ENCODE measurements at regions not wholly inside any gene's neighbourhood (a gene's known extent, or its start where the extent isn't known, plus 50 kb on each side); places are given as distances from the start of the nearest gene placed in this dataset.
A peak's percentile ranks its signal among the peaks of the same experiment; 100 is the strongest.

DNA sequence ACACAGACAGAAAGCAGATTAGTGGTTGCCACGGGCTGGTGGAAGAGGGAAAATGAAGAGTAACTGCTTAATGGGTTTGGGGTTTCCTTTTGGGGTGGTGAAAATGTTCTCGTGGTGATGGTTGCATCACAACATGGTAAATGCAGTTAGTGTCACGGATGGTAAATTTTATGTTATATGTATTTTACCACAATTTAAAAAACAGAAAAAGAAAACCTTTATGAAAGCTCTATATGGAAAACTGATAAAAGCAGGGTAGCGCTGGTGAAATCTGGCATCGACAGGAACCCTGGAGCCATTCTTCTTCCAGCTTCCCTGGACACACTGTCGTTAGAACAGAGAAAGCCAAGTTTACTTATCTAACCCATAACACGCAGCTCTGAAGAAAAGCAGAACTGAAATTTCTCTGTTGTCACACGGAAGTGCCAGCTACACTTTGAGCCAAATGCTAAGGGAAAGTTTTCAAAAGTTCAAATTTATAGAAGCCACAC is 287.7 kb upstream of the NR2F2 start:
- no peak for DNase-seq (ENCODE audit: insufficient read length, low spot score)
- peak; percentile 48 for FAIRE-seq
- TF ChIP-seq TAF1 (IDR thresholded peaks at IDR 0.05; ENCODE audit: low read depth, low read length): 0 out of 2 replicates have a peak, but pooled peaks have one; percentile 58
- TF ChIP-seq SPI1 (IDR thresholded peaks at IDR 0.05; ENCODE audit: low read depth, low read length): peak; percentile 100
- TF ChIP-seq POLR2A (IDR thresholded peaks at IDR 0.05; ENCODE audit: low read depth, low read length): peak; percentile 48; the same call in 1 of the 2 replicates
- peak; percentile 58; the same call in 1 of the 2 replicates for TF ChIP-seq POLR2AphosphoS5 (IDR thresholded peaks at IDR 0.05; ENCODE audit: low read depth, low read length)
- 0 out of 2 replicates have a peak, but pooled peaks have one; percentile 21 for TF ChIP-seq POU2F2 (IDR thresholded peaks at IDR 0.05; ENCODE audit: low read depth, low read length)
- no peak for TF ChIP-seq PAX5 (IDR thresholded peaks at IDR 0.05; ENCODE audit: insufficient read depth, low read length, severe bottlenecking)

DNA sequence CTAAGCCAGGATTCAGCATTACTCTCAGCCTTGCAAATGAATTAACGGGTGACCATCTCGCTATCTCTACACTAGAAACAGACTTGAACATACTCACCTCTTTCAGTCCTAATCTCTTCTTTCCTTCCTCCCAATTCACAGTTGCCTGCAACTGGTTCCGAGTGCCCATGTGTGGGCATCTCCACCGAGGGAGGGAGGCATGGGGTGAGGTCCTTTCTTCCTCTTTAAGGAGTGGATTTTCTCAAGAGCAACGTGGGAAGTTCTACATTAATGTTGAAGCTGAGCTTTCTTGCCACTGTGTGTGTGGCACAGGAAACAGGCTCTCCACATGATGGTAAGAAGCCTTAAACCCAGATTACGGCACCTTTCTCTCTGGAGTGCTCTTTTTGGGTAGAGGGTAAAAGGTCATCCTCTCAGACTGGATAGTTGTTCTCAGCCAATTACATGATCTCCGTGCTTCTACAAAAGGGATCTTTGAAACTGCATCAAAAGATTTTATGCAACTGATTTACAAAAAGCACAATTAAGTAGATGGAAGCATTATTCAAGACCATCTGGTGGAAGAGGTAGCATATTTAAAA is 286.8 kb upstream of the NR2F2 start:
- TF ChIP-seq PAX5 (IDR thresholded peaks at IDR 0.05; ENCODE audit: insufficient read depth, low read length, severe bottlenecking) (no peak), POLR2AphosphoS5 (IDR thresholded peaks at IDR 0.05; ENCODE audit: low read depth, low read length) (no peak), POLR2A (IDR thresholded peaks at IDR 0.05; ENCODE audit: low read depth, low read length) (no peak), SPI1 (IDR thresholded peaks at IDR 0.05; ENCODE audit: low read depth, low read length) (no peak), TAF1 (IDR thresholded peaks at IDR 0.05; ENCODE audit: low read depth, low read length) (no peak), POU2F2 (IDR thresholded peaks at IDR 0.05; ENCODE audit: low read depth, low read length) (no peak)
- DNase-seq (ENCODE audit: insufficient read length, low spot score) (no peak), FAIRE-seq (no peak)

DNA sequence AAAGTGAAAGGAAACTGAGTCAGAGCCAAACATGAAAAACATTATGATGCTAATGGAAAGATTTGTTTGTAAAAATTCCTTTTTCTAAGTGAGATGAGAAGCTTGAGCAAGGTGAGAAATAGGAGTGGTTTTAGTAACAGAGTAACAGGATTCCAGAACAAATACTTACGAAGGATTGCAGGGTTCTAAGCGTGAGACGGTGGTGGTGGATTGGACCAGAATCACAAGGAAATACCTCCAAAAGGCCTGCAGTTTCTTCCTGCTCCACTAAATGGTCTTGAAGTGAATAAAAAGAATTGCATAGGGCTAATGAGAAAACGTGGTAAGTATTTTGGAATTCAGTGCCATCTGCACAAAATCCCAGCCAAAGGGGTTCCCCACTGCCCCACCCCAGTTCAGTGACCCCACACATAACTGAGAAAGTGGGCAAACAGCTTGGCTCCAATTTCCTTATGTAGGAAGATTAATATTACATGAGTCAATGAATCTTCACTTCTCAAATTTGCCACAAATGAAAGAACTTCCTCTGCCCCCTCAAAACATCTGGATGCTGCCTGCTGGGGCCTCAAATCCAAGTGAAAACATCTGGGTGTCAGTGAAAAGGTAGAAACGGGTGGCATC is 283.8 kb upstream of the NR2F2 start:
- FAIRE-seq: no peak

GRCh38 chr15:96047255-96047931 is 283.1 kb upstream of the NR2F2 start:
- no peak for TF ChIP-seq TAF1 (IDR thresholded peaks at IDR 0.05; ENCODE audit: low read depth, low read length)
- peak; percentile 64 for TF ChIP-seq POU2F2 (IDR thresholded peaks at IDR 0.05; ENCODE audit: low read depth, low read length)
- DNase-seq (ENCODE audit: insufficient read length, low spot score): no peak
- FAIRE-seq: peak; percentile 74

More for the DNA sequence above, 283.8 kb upstream of the NR2F2 start:
- no peak for DNase-seq (ENCODE audit: insufficient read length, low spot score)
- peak; percentile 27; the same call in 1 of the 2 replicates for TF ChIP-seq SPI1 (IDR thresholded peaks at IDR 0.05; ENCODE audit: low read depth, low read length)
- TF ChIP-seq POLR2AphosphoS5 (IDR thresholded peaks at IDR 0.05; ENCODE audit: low read depth, low read length): no peak
- TF ChIP-seq POLR2A (IDR thresholded peaks at IDR 0.05; ENCODE audit: low read depth, low read length): no peak

DNA sequence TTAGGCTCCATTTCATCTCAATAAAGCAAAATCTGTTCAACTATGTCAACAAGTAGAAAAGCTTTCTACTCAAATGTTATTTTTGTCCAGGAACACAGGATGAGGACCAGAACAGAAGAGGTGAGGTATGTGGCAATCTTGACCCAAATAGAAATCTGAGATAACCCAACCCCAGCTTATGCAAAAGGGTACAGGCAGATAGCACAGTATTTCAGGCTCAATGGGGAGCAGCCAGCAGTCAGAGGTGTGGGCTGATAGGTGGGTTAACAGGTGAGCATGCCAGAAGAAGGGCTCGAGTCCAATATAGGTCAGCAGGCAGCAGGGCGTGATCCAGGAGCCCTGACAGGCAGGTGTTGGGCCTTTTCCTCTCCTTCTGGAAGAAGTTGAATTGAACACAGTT is 281.2 kb upstream of the NR2F2 start:
- DNase-seq (ENCODE audit: insufficient read length, low spot score): no peak
- no peak for TF ChIP-seq SPI1 (IDR thresholded peaks at IDR 0.05; ENCODE audit: low read depth, low read length)
- TF ChIP-seq TAF1 (IDR thresholded peaks at IDR 0.05; ENCODE audit: low read depth, low read length): no peak
- no peak for TF ChIP-seq PAX5 (IDR thresholded peaks at IDR 0.05; ENCODE audit: insufficient read depth, low read length, severe bottlenecking)
- TF ChIP-seq POLR2AphosphoS5 (IDR thresholded peaks at IDR 0.05; ENCODE audit: low read depth, low read length): no peak
- TF ChIP-seq POU2F2 (IDR thresholded peaks at IDR 0.05; ENCODE audit: low read depth, low read length): no peak
- no peak for TF ChIP-seq POLR2A (IDR thresholded peaks at IDR 0.05; ENCODE audit: low read depth, low read length)
- FAIRE-seq: no peak

- FAIRE-seq (no peak), DNase-seq (ENCODE audit: insufficient read length, low spot score) (no peak)
- TF ChIP-seq POU2F2 (IDR thresholded peaks at IDR 0.05; ENCODE audit: low read depth, low read length) (no peak), TAF1 (IDR thresholded peaks at IDR 0.05; ENCODE audit: low read depth, low read length) (no peak), POLR2AphosphoS5 (IDR thresholded peaks at IDR 0.05; ENCODE audit: low read depth, low read length) (no peak), POLR2A (IDR thresholded peaks at IDR 0.05; ENCODE audit: low read depth, low read length) (no peak), PAX5 (IDR thresholded peaks at IDR 0.05; ENCODE audit: insufficient read depth, low read length, severe bottlenecking) (no peak), SPI1 (IDR thresholded peaks at IDR 0.05; ENCODE audit: low read depth, low read length) (no peak)
Measured at GRCh38 chr15:96049766-96050165, 280.7 kb upstream of the NR2F2 start.

- peak; percentile 47 for FAIRE-seq
- TF ChIP-seq SPI1 (IDR thresholded peaks at IDR 0.05; ENCODE audit: low read depth, low read length) (no peak), PAX5 (IDR thresholded peaks at IDR 0.05; ENCODE audit: insufficient read depth, low read length, severe bottlenecking) (no peak), TAF1 (IDR thresholded peaks at IDR 0.05; ENCODE audit: low read depth, low read length) (no peak), POU2F2 (IDR thresholded peaks at IDR 0.05; ENCODE audit: low read depth, low read length) (no peak), POLR2A (IDR thresholded peaks at IDR 0.05; ENCODE audit: low read depth, low read length) (no peak), POLR2AphosphoS5 (IDR thresholded peaks at IDR 0.05; ENCODE audit: low read depth, low read length) (no peak)
Measured at GRCh38 chr15:96051598-96051997, 278.9 kb upstream of the NR2F2 start.

DNA sequence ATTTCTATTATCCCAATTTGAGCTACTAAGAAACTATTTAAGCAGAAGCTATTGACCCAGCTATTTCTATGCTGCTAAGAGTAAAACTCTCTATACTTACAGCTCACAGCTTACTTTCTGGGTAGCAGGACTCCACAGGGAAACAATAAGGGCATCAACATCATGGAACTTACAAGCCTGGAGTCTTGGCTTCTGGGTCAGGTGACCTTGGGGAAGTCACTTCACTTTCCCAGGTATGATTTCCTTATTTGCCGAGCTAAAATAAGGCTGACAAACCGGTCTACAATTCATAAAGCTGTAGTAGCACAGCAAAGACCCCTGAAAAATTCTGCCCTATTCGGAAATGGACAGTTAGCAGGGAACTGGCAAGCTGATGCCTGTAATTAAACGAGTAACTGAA is 278.3 kb upstream of the NR2F2 start:
- FAIRE-seq (no peak), DNase-seq (ENCODE audit: insufficient read length, low spot score) (no peak)
- TF ChIP-seq POLR2AphosphoS5 (IDR thresholded peaks at IDR 0.05; ENCODE audit: low read depth, low read length): no peak
- TF ChIP-seq SPI1 (IDR thresholded peaks at IDR 0.05; ENCODE audit: low read depth, low read length): no peak
- TF ChIP-seq PAX5 (IDR thresholded peaks at IDR 0.05; ENCODE audit: insufficient read depth, low read length, severe bottlenecking): no peak
- no peak for TF ChIP-seq POU2F2 (IDR thresholded peaks at IDR 0.05; ENCODE audit: low read depth, low read length)
- no peak for TF ChIP-seq POLR2A (IDR thresholded peaks at IDR 0.05; ENCODE audit: low read depth, low read length)
- TF ChIP-seq TAF1 (IDR thresholded peaks at IDR 0.05; ENCODE audit: low read depth, low read length): no peak

More at GRCh38 chr15:96051598-96051997, 278.9 kb upstream of the NR2F2 start:
- DNase-seq (ENCODE audit: insufficient read length, low spot score): no peak

DNA sequence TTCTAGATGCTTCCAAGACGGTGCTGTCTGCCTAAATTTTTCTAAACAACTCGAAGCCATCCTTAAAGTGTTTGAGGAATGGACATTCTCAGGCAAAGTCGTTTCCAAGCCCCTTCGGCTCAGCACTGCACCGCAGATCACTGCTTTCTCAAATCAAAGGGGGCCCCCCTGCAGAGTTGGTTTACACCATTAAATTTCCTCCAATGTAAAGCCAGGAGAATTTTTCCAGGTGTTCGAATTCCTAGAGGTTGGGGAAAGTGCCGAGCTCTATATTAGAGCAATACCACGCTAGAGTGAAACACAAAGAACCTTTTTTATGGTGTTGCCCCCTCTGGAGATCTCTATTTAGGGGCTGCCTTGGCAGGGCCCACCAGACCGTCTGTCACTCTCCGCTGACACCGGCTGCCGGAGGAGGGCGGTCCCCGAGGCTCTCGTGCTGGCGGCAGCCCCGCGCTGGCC is 277.9 kb upstream of the NR2F2 start:
- no peak for TF ChIP-seq SPI1 (IDR thresholded peaks at IDR 0.05; ENCODE audit: low read depth, low read length)
- TF ChIP-seq TAF1 (IDR thresholded peaks at IDR 0.05; ENCODE audit: low read depth, low read length): no peak
- TF ChIP-seq POLR2A (IDR thresholded peaks at IDR 0.05; ENCODE audit: low read depth, low read length): no peak
- DNase-seq (ENCODE audit: insufficient read length, low spot score) (no peak), FAIRE-seq (no peak)

Measured in GM12891 (cell line).